ENCODE measurements at regions not wholly inside any gene's neighbourhood (a gene's known extent, or its start where the extent isn't known, plus 50 kb on each side); places are given as distances from the start of the nearest gene placed in this dataset.

DNA sequence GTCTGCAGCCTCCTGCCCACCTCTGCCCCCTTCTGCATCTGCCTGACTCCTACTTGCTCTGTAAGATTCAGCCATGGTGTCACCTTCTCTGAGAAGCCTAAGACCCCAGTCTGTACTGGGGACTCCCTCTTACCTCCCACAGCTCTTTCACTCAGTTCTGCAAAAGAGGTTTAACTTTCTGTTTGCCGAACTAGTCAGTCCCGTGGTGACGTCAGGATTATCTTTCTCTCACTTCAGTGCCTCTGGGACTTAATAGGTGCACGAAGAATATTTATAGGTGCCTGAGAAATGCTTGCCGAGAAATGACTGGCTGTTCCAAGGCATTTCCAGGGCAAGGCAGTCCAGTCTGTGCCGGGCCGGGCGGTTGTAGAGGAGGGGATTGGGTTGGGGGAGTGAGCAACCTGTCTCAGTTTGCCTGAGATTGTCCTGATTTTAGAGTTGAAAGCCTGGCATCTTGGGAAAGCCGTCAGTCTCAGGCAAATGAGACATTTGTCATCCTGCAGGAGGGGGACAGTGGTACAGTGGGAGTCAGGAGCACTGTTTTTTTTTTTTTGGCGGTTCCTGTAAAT is 227.5 kb upstream of the NPVF start:
- H3K27me3 ChIP-seq (replicated peaks) = no peaks in the 10 kb centered on the region
- H3K4me3 ChIP-seq (ENCODE audit: low read depth, low read length) = no peak overlapping the region
- TF ChIP-seq, protein P1, sequence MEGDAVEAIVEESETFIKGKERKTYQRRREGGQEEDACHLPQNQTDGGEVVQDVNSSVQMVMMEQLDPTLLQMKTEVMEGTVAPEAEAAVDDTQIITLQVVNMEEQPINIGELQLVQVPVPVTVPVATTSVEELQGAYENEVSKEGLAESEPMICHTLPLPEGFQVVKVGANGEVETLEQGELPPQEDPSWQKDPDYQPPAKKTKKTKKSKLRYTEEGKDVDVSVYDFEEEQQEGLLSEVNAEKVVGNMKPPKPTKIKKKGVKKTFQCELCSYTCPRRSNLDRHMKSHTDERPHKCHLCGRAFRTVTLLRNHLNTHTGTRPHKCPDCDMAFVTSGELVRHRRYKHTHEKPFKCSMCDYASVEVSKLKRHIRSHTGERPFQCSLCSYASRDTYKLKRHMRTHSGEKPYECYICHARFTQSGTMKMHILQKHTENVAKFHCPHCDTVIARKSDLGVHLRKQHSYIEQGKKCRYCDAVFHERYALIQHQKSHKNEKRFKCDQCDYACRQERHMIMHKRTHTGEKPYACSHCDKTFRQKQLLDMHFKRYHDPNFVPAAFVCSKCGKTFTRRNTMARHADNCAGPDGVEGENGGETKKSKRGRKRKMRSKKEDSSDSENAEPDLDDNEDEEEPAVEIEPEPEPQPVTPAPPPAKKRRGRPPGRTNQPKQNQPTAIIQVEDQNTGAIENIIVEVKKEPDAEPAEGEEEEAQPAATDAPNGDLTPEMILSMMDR (IDR thresholded peaks at IDR 0.05; ENCODE audit: low read depth, low read length, missing control alignments) = no peak
- DNase-seq = no peak
- in situ Hi-C loops (cut with HindIII; ENCODE audit: low pct_ligation_motif_present, low sequenced_read_pairs) = no loop called here
- no peak overlapping the region for H3K27ac ChIP-seq
- H3K36me3 ChIP-seq (replicated peaks) = no peaks in the 10 kb centered on the region

DNA sequence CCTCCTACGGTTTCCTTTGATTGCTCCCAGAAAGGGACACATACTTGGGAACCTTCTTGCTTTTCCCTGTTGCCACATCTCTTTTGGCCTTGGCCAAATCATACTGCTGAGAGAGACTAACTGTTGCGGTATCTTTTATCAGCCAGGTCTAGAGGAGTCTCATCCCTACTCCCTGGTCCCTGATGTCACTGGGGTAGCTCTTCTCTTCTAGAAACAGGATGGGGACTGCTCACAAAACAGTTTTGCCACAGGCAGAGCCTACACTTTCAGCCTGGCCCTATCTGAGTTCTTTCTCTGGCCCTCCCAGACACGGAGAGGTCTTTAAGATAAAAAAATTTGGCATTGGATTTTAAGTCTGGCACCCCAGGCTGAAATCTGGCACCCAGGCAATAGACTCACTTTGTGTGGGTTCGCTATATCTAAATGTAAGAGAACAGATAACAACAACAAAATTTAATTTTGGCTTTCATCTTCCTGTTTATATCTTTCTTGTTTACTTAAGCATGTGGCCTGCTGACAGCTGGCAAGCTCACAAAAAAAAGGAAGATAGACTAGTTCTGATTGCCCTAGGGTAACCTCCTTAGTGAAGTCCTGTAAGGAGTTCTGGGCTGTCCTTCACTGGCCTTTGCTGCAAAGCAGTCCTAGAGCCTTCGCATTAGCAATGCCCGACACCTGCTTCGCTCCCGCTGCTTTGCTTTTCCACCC is 228.3 kb upstream of the NPVF start:
- Histone ChIP-seq H3K27me3 (replicated peaks) (no peaks in the 10 kb centered on the region), H3K4me3 (ENCODE audit: low read depth, low read length) (no peak overlapping the region), H3K36me3 (replicated peaks) (no peaks in the 10 kb centered on the region), H3K27ac (no peak overlapping the region)
- TF ChIP-seq, protein P1 (IDR thresholded peaks at IDR 0.05; ENCODE audit: low read depth, low read length, missing control alignments) = no peak
- in situ Hi-C loops (cut with HindIII; ENCODE audit: low pct_ligation_motif_present, low sequenced_read_pairs) = no loop called here
- DNase-seq = no peak

DNA sequence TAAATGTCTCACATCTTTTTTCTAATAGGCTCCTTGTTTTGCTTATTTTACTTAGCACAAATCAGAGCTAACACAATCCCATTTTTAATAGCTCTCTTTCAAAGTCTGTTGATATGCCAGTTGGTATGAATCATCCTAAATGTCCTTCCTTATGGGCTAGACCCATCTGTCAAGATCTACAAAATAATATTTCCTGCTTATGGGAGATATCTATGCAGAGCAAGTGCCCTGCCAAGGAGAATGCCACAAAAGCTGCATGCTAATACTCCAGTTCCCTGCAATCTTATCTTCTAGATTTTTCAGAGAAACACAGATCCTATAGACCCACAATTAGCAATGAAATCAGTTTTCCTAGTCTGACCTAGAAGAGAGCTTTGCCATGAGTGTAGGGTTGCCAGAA is 230.8 kb upstream of the NPVF start:
- Histone ChIP-seq H3K27ac (no peak overlapping the region), H3K27me3 (replicated peaks) (no peaks in the 10 kb centered on the region), H3K4me3 (ENCODE audit: low read depth, low read length) (no peak overlapping the region), H3K36me3 (replicated peaks) (no peaks in the 10 kb centered on the region)
- in situ Hi-C loops (cut with HindIII; ENCODE audit: low pct_ligation_motif_present, low sequenced_read_pairs) = no loop called here
- TF ChIP-seq, protein P1 (IDR thresholded peaks at IDR 0.05; ENCODE audit: low read depth, low read length, missing control alignments) = no peak
- no peak for DNase-seq

DNA sequence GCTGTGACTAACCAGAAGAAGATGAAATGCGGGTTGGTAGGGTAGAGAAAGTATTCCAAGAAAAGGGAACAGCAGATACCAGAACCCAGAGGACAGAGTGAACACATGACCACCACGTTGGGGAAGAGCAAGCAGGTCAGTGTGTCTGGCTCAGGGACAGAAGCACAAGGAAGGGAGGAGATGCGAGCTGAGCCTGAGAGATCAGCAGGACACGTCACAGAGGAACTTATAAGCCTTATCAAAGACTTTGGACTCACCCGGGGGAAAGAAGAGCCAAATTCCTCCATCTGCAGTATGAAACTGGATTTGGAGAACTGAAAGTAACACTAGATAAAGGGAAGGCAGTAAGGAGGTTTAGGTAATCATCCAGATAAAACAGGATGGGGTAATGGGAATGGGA is 232.1 kb upstream of the NPVF start:
- Histone ChIP-seq H3K27ac (no peak overlapping the region), H3K4me3 (ENCODE audit: low read depth, low read length) (no peak overlapping the region), H3K36me3 (replicated peaks) (no peaks in the 10 kb centered on the region), H3K27me3 (replicated peaks) (no peaks in the 10 kb centered on the region)
- no peak for DNase-seq
- in situ Hi-C loops (cut with HindIII; ENCODE audit: low pct_ligation_motif_present, low sequenced_read_pairs) = no loop called here
- TF ChIP-seq, protein P1 (IDR thresholded peaks at IDR 0.05; ENCODE audit: low read depth, low read length, missing control alignments) = no peak

DNA sequence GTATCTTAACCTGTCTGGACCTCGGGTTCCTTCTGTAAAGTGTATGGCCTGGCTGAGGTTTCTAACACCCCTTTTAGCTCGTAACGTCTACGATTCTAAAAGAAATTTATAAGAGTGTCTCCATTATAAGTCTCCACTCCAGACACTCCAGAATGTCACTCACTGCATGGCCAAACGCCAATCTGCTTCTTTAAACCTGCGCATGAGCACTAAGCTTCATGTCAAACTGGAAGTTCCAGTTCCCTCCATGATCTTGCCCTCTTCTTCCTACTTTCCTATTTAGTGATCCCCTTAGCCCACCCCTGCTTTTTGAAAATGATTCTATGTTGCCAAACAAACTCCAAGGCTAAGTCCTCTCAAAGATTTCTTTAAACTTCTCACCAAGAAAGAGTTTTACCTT is 241.4 kb upstream of the NPVF start:
- Histone ChIP-seq H3K27me3 (replicated peaks) (no peaks in the 10 kb centered on the region), H3K27ac (no peak overlapping the region), H3K36me3 (replicated peaks) (no peaks in the 10 kb centered on the region), H3K4me3 (ENCODE audit: low read depth, low read length) (no peak overlapping the region)
- TF ChIP-seq, protein P1 (IDR thresholded peaks at IDR 0.05; ENCODE audit: low read depth, low read length, missing control alignments) = no peak
- in situ Hi-C loops (cut with HindIII; ENCODE audit: low pct_ligation_motif_present, low sequenced_read_pairs) = no loop called here
- DNase-seq = no peak

Measured in brain microvascular endothelial cell (primary cell).